Endothelial cell of hepatic sinusoid (primary cell): ENCODE measurements at regions not wholly inside any gene's neighbourhood (a gene's known extent, or its start where the extent isn't known, plus 50 kb on each side); places are given as distances from the start of the nearest gene placed in this dataset.

ENCODE experiments used
- in situ Hi-C: cut with HindIII; loops from 2 replicates; pipeline ENCODE4 v1.10.0; 2017; ENCODE audit warnings: low sequenced_read_pairs

- in situ Hi-C loops: no loop called here
Measured at GRCh38 chr1:222123111-222123510, 381.2 kb upstream of the DUSP10 start.

- in situ Hi-C loops: no loop called here
Measured at GRCh38 chr1:222117809-222118208, 375.9 kb upstream of the DUSP10 start.

- in situ Hi-C loops: no loop called here
Measured at GRCh38 chr1:222114536-222115156, 372.8 kb upstream of the DUSP10 start.

- in situ Hi-C loops: no loop called here
Measured at GRCh38 chr1:222109836-222110235, 367.9 kb upstream of the DUSP10 start.

- in situ Hi-C loops: no loop called here
Measured at GRCh38 chr1:222107975-222108374, 366.1 kb upstream of the DUSP10 start.

GRCh38 chr1:222107267-222107666, 365.4 kb upstream of the DUSP10 start:
- in situ Hi-C loops: no loop called here

- in situ Hi-C loops: no loop called here
Measured at GRCh38 chr1:222106377-222106776, 364.5 kb upstream of the DUSP10 start.

DNA sequence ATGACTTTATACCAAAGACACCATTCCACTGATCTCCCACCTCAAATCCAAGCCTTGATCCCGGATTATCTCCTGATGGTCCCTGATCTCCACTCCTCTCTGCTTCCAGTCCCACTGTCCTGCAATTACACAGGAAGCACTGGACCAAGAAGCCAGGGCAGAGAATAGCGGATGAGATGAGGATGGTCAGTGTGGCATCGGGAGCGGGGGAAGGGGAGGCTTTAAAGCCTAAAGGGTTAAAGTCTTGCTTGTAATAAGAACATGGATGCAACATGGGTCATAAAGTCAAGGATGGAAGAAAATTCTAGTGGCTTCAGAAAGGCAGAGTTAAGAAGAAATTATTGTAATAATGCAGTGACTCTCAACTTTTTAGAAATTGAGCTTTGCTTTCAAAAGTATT, 364.0 kb upstream of the DUSP10 start:
- in situ Hi-C loops: no loop called here

GRCh38 chr1:222105393-222105737, 363.5 kb upstream of the DUSP10 start:
- in situ Hi-C loops: no loop called here

DNA sequence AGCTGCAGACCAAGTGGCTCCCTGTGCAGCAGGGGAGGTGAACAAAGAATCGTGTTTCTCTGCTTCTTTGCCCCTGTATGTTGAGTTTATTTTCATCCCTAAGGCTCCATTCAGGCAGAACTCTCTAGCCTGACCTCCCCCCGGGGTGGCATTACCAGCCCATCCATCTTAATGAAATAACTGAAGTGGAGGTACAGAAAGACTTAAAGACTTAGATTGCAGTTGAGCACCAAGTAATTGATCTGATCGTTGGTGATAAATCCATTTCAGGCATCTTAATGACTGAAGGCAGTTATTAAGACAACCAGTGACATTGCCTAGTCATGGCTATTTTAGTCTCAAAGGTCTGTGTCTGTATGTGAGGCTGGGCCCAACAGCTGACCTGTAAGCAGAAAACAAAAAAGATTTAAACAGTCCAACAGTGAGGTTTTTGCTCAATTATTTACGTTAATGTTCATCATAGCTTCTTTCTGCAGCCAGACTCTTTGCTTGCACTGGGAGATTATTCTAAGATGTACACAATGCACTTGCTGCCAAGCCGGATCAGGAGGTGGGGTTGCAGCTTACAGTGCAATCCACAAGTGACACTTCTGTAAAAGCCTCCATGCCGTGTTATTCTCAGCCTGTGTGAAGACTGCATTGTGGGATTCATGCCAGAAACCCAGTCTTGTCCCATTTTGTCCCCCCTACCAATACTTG, 363.0 kb upstream of the DUSP10 start:
- in situ Hi-C loops: no loop called here

GRCh38 chr1:222104097-222104496, 362.2 kb upstream of the DUSP10 start:
- in situ Hi-C loops: no loop called here

GRCh38 chr1:222099746-222100145, 357.9 kb upstream of the DUSP10 start:
- in situ Hi-C loops: no loop called here

GRCh38 chr1:222098404-222098803, 356.5 kb upstream of the DUSP10 start:
- in situ Hi-C loops: no loop called here

DNA sequence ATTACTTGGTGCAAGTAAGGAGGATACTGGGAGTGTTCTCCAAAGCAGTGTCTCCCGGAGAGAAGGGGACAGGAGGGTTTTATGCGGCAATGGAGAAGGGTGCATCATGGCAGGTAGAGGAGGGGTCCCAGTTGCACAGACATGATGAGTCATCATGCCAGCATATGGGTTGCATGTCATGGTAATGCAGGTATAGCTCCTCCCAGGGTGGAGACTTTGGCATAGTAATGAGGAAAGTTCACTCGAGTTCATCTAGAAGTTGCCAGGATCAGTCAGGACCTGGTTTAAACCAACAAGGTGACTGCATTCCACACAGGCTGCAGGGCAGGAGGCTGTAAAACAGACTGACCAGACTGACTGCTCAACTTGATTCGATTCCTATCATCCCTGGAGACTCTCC, 355.7 kb upstream of the DUSP10 start:
- in situ Hi-C loops: no loop called here

GRCh38 chr1:222096883-222097282, 355.0 kb upstream of the DUSP10 start:
- in situ Hi-C loops: no loop called here

DNA sequence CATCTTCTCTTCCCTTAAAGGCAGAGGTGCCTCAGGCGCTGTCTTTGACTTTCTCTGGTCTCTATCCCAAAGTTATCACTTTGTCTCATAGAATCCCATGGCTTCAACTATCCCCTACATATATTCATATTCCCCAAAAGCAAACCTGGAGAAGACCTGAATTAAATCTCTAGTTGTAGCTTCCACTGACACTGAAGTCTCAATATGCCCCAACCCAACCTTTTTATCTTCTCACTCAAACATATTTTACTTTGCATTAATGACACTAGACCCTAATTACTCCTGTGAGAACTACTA, 354.5 kb upstream of the DUSP10 start:
- in situ Hi-C loops: no loop called here

- in situ Hi-C loops: no loop called here
Measured at GRCh38 chr1:222095606-222096475, 354.0 kb upstream of the DUSP10 start.

GRCh38 chr1:222093518-222093917, 351.6 kb upstream of the DUSP10 start:
- in situ Hi-C loops: no loop called here

DNA sequence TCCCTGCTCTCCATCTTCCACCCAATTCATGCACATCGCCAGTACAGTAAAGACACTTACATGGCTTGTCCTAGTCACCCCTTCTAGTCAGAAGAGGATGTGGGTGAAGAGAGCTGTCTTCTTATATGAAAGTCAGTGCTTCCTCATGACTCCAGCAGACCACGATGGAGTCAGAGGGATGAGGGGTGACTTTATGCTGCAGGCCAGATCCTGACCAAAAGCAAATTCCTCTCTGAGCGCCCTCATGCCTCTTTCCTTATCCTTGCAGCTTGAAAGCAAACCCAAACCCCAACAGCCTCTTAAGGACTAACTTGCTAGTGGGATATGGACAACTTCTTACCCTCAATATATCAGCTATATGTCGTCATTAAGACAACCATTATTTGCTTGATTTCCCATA, 348.2 kb upstream of the DUSP10 start:
- in situ Hi-C loops: no loop called here

DNA sequence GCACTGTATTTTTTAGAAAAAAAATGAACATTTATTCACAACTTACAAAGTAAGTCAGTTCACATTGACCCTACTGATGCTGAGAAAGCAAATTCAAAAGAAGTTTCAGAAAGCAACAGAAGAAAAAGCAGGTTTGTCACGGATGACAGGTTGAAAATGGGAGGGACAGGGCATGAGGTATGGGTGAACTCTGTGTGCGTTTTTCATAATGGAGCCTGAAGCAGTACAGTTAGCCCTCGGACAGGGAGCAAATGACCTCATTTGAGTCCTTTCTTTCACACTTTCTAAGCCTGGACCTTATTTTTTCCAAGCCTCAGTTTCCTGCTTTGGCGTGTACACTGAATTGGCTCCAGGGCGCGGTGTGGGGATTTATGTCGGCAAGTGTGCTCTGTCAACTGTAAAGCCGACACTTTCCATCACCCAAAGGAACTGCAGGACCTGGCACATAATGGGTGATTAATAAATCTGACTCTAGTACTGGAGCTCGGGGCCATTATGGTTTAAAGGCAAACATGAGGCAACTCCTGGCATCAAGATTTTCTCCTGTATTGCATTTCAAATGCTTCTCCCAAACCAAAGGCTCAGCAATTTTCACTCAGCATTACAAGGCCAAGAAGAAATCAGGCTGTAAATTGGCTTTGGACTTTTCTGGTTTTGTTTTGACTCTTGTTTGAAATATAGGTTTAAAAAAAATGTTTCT, 345.5 kb upstream of the DUSP10 start:
- in situ Hi-C loops: no loop called here

- in situ Hi-C loops: no loop called here
Measured at GRCh38 chr1:222084996-222085395, 343.1 kb upstream of the DUSP10 start.

- in situ Hi-C loops: no loop called here
Measured at GRCh38 chr1:222084048-222084447, 342.2 kb upstream of the DUSP10 start.
